Endothelial cell of umbilical vein (primary cell): ENCODE measurements at regions not wholly inside any gene's neighbourhood (a gene's known extent, or its start where the extent isn't known, plus 50 kb on each side); places are given as distances from the start of the nearest gene placed in this dataset.

ENCODE experiments used
- BruUV-seq: library from RNA; stranded (reverse); fragments of 400-500 nt; replicated peaks from 2 replicates; lab custom pipeline; 2021; lab: Mats Ljungman, UMichigan
- CTCF ChIA-PET: fragments of 300-600, 350-600 bp; sonication (Branson Sonifier 250); formaldehyde crosslinking; loops from one replicate; lab custom pipeline; 2021; ENCODE audit warnings: antibody characterized with exemption, inconsistent platforms; lab: Charles Lee
- POLR2A ChIA-PET: fragments of 300-600, 350-600 bp; sonication (Branson Sonifier 250); formaldehyde crosslinking; loops from one replicate; lab custom pipeline; 2021; ENCODE audit warnings: antibody characterized with exemption, inconsistent platforms; lab: Charles Lee
- DNase-seq: peaks from one replicate; pipeline ENCODE4 v3.0.0-alpha.2; 2011; ENCODE audit warnings: low read depth, low spot score
- FAIRE-seq: peaks from 2 replicates; lab custom pipeline; 2011; peaks lifted over from hg19 to GRCh38; lab: Jason Lieb, UNC
- H2AFZ ChIP-seq: 2 replicates; pipeline ENCODE4 v1.6.0; 2012; ENCODE audit warnings: low read depth, low read length, control low read depth, inconsistent platforms
- H3K27ac ChIP-seq: 2 replicates; pipeline ENCODE4 v1.5.1; 2011; ENCODE audit warnings: low read depth, mild to moderate bottlenecking, control low read depth, low read length, moderate library complexity; ENCODE audit not compliant: insufficient read depth
- H3K27me3 ChIP-seq, 2 experiments: 2 replicates each; pipeline versions ENCODE4 v1.6.0 to v1.6.1; 2011; ENCODE audit warnings: low read length in 2 of 2, mixed read lengths in 1 of 2; ENCODE audit not compliant: control insufficient read depth in 2 of 2, insufficient read depth in 2 of 2
- H3K36me3 ChIP-seq, 2 experiments: 2 replicates in 1 of 2; 3 replicates in 1 of 2; pipeline ENCODE4 v1.5.1; 2011; ENCODE audit warnings: low read length in 2 of 2, mild to moderate bottlenecking in 1 of 2, moderate library complexity in 1 of 2; ENCODE audit not compliant: control insufficient read depth in 2 of 2, insufficient read depth in 2 of 2; ENCODE audit errors: extremely low read depth in 1 of 2
- H3K4me1 ChIP-seq: 3 replicates; pipeline ENCODE4 v1.5.1; 2011; ENCODE audit warnings: mild to moderate bottlenecking, low read length; ENCODE audit not compliant: control insufficient read depth, insufficient read depth; ENCODE audit errors: extremely low read depth
- H3K4me2 ChIP-seq: 2 replicates; pipeline ENCODE4 v1.6.1; 2011; ENCODE audit warnings: low read length, control low read depth, mixed read lengths; ENCODE audit not compliant: insufficient read depth
- H3K4me3 ChIP-seq, 3 experiments: fragments of 200-600 bp in 1 of 3; sonication (generic), shearing (Covaris generic) in 1 of 3; replicated peaks in 1 of 3; 2 replicates each; pipeline ENCODE4 v1.5.1; 2011 to 2016; ENCODE audit warnings: control low read depth in 3 of 3, low read length in 3 of 3, mild to moderate bottlenecking in 2 of 3, inconsistent platforms in 1 of 3, low read depth in 1 of 3, moderate library complexity in 1 of 3; ENCODE audit not compliant: insufficient read depth in 1 of 3
- H3K79me2 ChIP-seq: 2 replicates; pipeline ENCODE4 v1.6.0; 2012; ENCODE audit warnings: low read length, inconsistent platforms; ENCODE audit not compliant: control insufficient read depth, insufficient read depth
- H3K9ac ChIP-seq: replicated peaks from 2 replicates; pipeline ENCODE3; 2011; ENCODE audit warnings: low read length, control low read depth; ENCODE audit not compliant: insufficient read depth; ENCODE audit errors: extremely low read depth
- H3K9me1 ChIP-seq: replicated peaks from 3 replicates; pipeline ENCODE4 v1.6.0; 2011; ENCODE audit warnings: mild to moderate bottlenecking, low read length; ENCODE audit not compliant: control insufficient read depth, insufficient read depth; ENCODE audit errors: extremely low read depth
- H3K9me3 ChIP-seq: replicated peaks from 2 replicates; pipeline ENCODE4 v1.5.1; 2012; ENCODE audit warnings: low read length, inconsistent platforms; ENCODE audit not compliant: control insufficient read depth, insufficient read depth
- H4K20me1 ChIP-seq: replicated peaks from 2 replicates; pipeline ENCODE3; 2011; ENCODE audit warnings: mild to moderate bottlenecking, low read length; ENCODE audit not compliant: control insufficient read depth, insufficient read depth; ENCODE audit errors: extremely low read depth
- CTCF ChIP-seq, 2 donors: IDR thresholded peaks; 1 replicate in 1 of 2; 2 replicates in 1 of 2; pipeline ENCODE4 v1.5.1; 2011; ENCODE audit warnings: low read length in 2 of 2, mild to moderate bottlenecking in 2 of 2, moderate library complexity in 2 of 2, control low read depth in 1 of 2, inconsistent platforms in 1 of 2, low read depth in 1 of 2; ENCODE audit not compliant: insufficient read depth in 1 of 2; ENCODE audit errors: extremely low read depth in 1 of 2
- EZH2 ChIP-seq: IDR thresholded peaks from 2 replicates; pipeline ENCODE4 v1.6.1; 2012; ENCODE audit warnings: borderline replicate concordance, low read depth, mild to moderate bottlenecking, moderate library complexity, low read length, inconsistent platforms; ENCODE audit not compliant: severe bottlenecking
- FOS ChIP-seq: IDR thresholded peaks from 2 replicates; pipeline ENCODE4 v1.6.1; 2011; ENCODE audit warnings: mild to moderate bottlenecking, low read length, moderate library complexity, borderline replicate concordance; ENCODE audit not compliant: insufficient read depth
- GATA2 ChIP-seq: IDR thresholded peaks from 2 replicates; pipeline ENCODE4 v1.7.0; 2011; ENCODE audit warnings: low read depth, mild to moderate bottlenecking, moderate library complexity, mixed read lengths, low read length; ENCODE audit not compliant: insufficient read length, insufficient read depth
- JUN ChIP-seq: IDR thresholded peaks from 2 replicates; pipeline ENCODE4 v1.6.1; 2011; ENCODE audit warnings: borderline replicate concordance, low read depth; ENCODE audit not compliant: insufficient read length, insufficient read depth
- MAX ChIP-seq: IDR thresholded peaks from 2 replicates; pipeline ENCODE4 v1.6.1; 2011; ENCODE audit not compliant: insufficient read depth, insufficient read length
- MYC ChIP-seq: IDR thresholded peaks from one replicate; pipeline ENCODE4 v1.6.1; 2011; ENCODE audit warnings: mild to moderate bottlenecking, low read depth, low read length
- POLR2A ChIP-seq: IDR thresholded peaks from 2 replicates; pipeline ENCODE4 v1.6.1; 2012; ENCODE audit warnings: low read depth, mild to moderate bottlenecking, control low read depth, low read length
- POLR2AphosphoS5 ChIP-seq: IDR thresholded peaks from 2 replicates; pipeline ENCODE4 v1.6.1; 2012; ENCODE audit warnings: low read depth, mild to moderate bottlenecking, control low read depth, low read length, moderate library complexity; ENCODE audit not compliant: insufficient read depth
- dilution Hi-C: fragments of 300-500 bp; cut with MboI; formaldehyde crosslinking; loops from one replicate; pipeline ENCODE4 v1.15.0; 2019; ENCODE audit warnings: low sequenced_read_pairs; ENCODE audit not compliant: extremely low pct_ligation_motif_present
- intact Hi-C: fragments of 100-400 bp; cut with micrococcal nuclease; formaldehyde crosslinking; loops from one replicate; pipeline ENCODE4 v1.10.0; 2022

- no peaks in the 10 kb centered on the region for H4K20me1 ChIP-seq
- intact Hi-C loops (no loop called here), dilution Hi-C loops (no loop called here)
- H3K4me2 ChIP-seq: no peak overlapping the region
- no peaks in the 10 kb centered on the region for H3K79me2 ChIP-seq
- no TSS peak for BruUV-seq
- no peak overlapping the region for H3K9ac ChIP-seq
- no peak overlapping the region for H3K4me3 ChIP-seq
- no peaks in the 10 kb centered on the region for H3K4me1 ChIP-seq
- H3K27ac ChIP-seq: no peak overlapping the region
- TF ChIP-seq POLR2A (no peak), GATA2 (no peak), MAX (no peak), MYC (no peak), JUN (no peak), POLR2AphosphoS5 (no peak), EZH2 (no peak), FOS (no peak), CTCF (IDR thresholded peaks at IDR 0.05; ENCODE audit: extremely low read depth in 1 of 2, insufficient read depth in 1 of 2, low read depth in 1 of 2, low read length in 2 of 2) (no peak)
- H3K9me1 ChIP-seq: no peaks in the 10 kb centered on the region
- FAIRE-seq (no peak), DNase-seq (no peak)
- no peak overlapping the region for H2AFZ ChIP-seq
- CTCF ChIA-PET: no interaction called here
- no peaks in the 10 kb centered on the region for H3K36me3 ChIP-seq
- POLR2A ChIA-PET: no interaction called here
- no peaks in the 10 kb centered on the region for H3K27me3 ChIP-seq
- H3K9me3 ChIP-seq: peaks cover 2% of the 10 kb centered on the region
Measured at GRCh38 chr18:78889250-78889649, 90.4 kb upstream of the SALL3 start.
